ENCODE measurements at regions not wholly inside any gene's neighbourhood (a gene's known extent, or its start where the extent isn't known, plus 50 kb on each side); places are given as distances from the start of the nearest gene placed in this dataset.

- DNase-seq: no peak
- no peaks in the 10 kb centered on the region for H3K4me1 ChIP-seq
- TF ChIP-seq CTCF (IDR thresholded peaks at IDR 0.05): no peak
- no peaks in the 10 kb centered on the region for H3K36me3 ChIP-seq
- H3K27ac ChIP-seq: no peak overlapping the region
- intact Hi-C loops (cut with DNase I): no loop called here
- H3K27me3 ChIP-seq: no peaks in the 10 kb centered on the region
- no peaks in the 10 kb centered on the region for H3K9me3 ChIP-seq
- no peak overlapping the region for H3K9ac ChIP-seq (ENCODE audit: low read depth in 2 of 2, low read length in 2 of 2)
- H3K4me3 ChIP-seq: no peak overlapping the region
Observed at GRCh38 chr21:22211943-22212342, 1213.7 kb downstream of the NCAM2 start.

- H3K9ac ChIP-seq (ENCODE audit: low read depth in 2 of 2, low read length in 2 of 2): no peak overlapping the region
- DNase-seq: no peak
Observed at GRCh38 chr21:22223385-22223784, 1225.2 kb downstream of the NCAM2 start.

GRCh38 chr21:22224261-22224660 lies 1226.1 kb downstream of the NCAM2 start:
- Histone ChIP-seq H3K4me3 (no peak overlapping the region), H3K4me1 (no peaks in the 10 kb centered on the region), H3K36me3 (no peaks in the 10 kb centered on the region), H3K27ac (no peak overlapping the region), H3K9ac (ENCODE audit: low read depth in 2 of 2, low read length in 2 of 2) (no peak overlapping the region), H3K27me3 (no peaks in the 10 kb centered on the region), H3K9me3 (no peaks in the 10 kb centered on the region)
- no peak for DNase-seq
- TF ChIP-seq CTCF (IDR thresholded peaks at IDR 0.05): no peak
- intact Hi-C loops (cut with DNase I): no loop called here

More at GRCh38 chr21:22223385-22223784, 1225.2 kb downstream of the NCAM2 start:
- no peak for TF ChIP-seq CTCF (IDR thresholded peaks at IDR 0.05)
- Histone ChIP-seq H3K27ac (no peak overlapping the region), H3K9me3 (no peaks in the 10 kb centered on the region), H3K4me1 (no peaks in the 10 kb centered on the region), H3K36me3 (no peaks in the 10 kb centered on the region), H3K27me3 (no peaks in the 10 kb centered on the region), H3K4me3 (no peak overlapping the region)
- intact Hi-C loops (cut with DNase I): no loop called here

GRCh38 chr21:22225299-22225698 lies 1227.1 kb downstream of the NCAM2 start:
- no peak for DNase-seq
- no peaks in the 10 kb centered on the region for H3K9me3 ChIP-seq
- H3K36me3 ChIP-seq: no peaks in the 10 kb centered on the region
- intact Hi-C loops (cut with DNase I): no loop called here
- no peaks in the 10 kb centered on the region for H3K4me1 ChIP-seq
- H3K4me3 ChIP-seq: no peak overlapping the region
- no peak overlapping the region for H3K27ac ChIP-seq
- TF ChIP-seq CTCF (IDR thresholded peaks at IDR 0.05): no peak
- no peaks in the 10 kb centered on the region for H3K27me3 ChIP-seq
- H3K9ac ChIP-seq (ENCODE audit: low read depth in 2 of 2, low read length in 2 of 2): no peak overlapping the region

GRCh38 chr21:22231013-22231412 lies 1232.8 kb downstream of the NCAM2 start:
- Histone ChIP-seq H3K9ac (ENCODE audit: low read depth in 2 of 2, low read length in 2 of 2) (no peak overlapping the region), H3K9me3 (no peaks in the 10 kb centered on the region), H3K4me3 (no peak overlapping the region), H3K27me3 (no peaks in the 10 kb centered on the region), H3K36me3 (no peaks in the 10 kb centered on the region), H3K4me1 (no peaks in the 10 kb centered on the region), H3K27ac (no peak overlapping the region)
- intact Hi-C loops (cut with DNase I): no loop called here
- no peak for TF ChIP-seq CTCF (IDR thresholded peaks at IDR 0.05)
- no peak for DNase-seq
